Fibroblast of mammary gland (primary cell): ENCODE measurements at regions not wholly inside any gene's neighbourhood (a gene's known extent, or its start where the extent isn't known, plus 50 kb on each side); places are given as distances from the start of the nearest gene placed in this dataset.
"Not testable (repeated sequence)": the region's sequence is repeated elsewhere in the genome, so short reads cannot be mapped to it uniquely, and the experiment has no call there.

Source experiments
- DNase-seq: peaks from one replicate; pipeline ENCODE4 v3.0.0-alpha.2; 2010; ENCODE audit warnings: low read depth
- H3K4me3 ChIP-seq: 2 replicates; pipeline ENCODE4 v1.5.1; 2011; ENCODE audit warnings: low read depth, mild to moderate bottlenecking, low read length, moderate library complexity; ENCODE audit not compliant: control insufficient read depth
- TF ChIP-seq, protein P1 (sequence below): conservative IDR thresholded peaks from 2 replicates; pipeline ENCODE4 v1.5.1; 2011; ENCODE audit warnings: low read depth, low read length, inconsistent platforms; ENCODE audit not compliant: control insufficient read depth, insufficient read depth

- TF ChIP-seq, protein P1, sequence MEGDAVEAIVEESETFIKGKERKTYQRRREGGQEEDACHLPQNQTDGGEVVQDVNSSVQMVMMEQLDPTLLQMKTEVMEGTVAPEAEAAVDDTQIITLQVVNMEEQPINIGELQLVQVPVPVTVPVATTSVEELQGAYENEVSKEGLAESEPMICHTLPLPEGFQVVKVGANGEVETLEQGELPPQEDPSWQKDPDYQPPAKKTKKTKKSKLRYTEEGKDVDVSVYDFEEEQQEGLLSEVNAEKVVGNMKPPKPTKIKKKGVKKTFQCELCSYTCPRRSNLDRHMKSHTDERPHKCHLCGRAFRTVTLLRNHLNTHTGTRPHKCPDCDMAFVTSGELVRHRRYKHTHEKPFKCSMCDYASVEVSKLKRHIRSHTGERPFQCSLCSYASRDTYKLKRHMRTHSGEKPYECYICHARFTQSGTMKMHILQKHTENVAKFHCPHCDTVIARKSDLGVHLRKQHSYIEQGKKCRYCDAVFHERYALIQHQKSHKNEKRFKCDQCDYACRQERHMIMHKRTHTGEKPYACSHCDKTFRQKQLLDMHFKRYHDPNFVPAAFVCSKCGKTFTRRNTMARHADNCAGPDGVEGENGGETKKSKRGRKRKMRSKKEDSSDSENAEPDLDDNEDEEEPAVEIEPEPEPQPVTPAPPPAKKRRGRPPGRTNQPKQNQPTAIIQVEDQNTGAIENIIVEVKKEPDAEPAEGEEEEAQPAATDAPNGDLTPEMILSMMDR, result peak; percentile 15
- H3K4me3 ChIP-seq, result no peak overlapping the region
- peak; percentile 5 for DNase-seq
These were observed 111.7 kb upstream of the COBL start for GRCh38 chr7:51428217-51428887.

DNA sequence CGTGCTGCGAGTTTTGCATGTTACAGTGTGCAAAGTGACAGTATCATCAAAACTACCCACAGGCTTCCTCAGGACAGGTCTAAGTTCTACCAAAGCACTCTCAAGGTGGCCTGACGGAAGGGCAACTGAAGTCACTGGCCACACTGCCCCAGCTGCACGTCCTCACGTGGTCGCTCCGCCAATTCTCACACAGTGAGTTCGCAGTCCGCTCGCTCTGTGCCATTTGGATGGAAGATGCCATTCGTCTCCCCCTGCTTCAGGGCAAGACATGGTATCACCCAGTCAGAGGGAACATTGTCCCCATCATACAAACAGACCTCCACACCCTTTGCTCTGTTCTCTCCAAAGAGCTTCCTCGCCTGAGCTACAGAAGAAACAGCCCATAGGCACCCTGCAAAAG lies 109.6 kb upstream of the COBL start:
- TF ChIP-seq, protein P1, result no peak
- DNase-seq, result no peak

DNA sequence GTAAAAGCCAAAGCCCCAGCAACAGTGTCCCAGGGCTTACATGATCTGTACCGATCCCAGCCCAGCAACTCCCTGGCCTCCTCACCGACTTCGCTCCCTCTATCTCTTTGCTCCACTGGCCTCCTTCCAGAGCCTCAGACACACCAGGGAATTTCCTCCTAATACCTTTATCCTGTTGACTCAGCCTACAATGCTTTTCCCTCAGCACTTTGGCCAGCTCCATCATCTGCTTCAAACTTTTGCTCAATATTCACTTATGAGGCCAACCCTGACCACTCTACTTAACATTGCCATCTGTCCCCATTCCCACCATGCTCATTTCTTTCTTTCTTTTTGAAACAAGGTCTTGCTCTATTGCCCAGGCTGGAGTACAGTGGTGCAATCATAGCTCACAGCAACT lies 93.3 kb upstream of the COBL start:
- not testable (repeated sequence) for DNase-seq, H3K4me3 ChIP-seq

More for the DNA sequence above, 109.6 kb upstream of the COBL start:
- H3K4me3 ChIP-seq, result no peak overlapping the region

DNA sequence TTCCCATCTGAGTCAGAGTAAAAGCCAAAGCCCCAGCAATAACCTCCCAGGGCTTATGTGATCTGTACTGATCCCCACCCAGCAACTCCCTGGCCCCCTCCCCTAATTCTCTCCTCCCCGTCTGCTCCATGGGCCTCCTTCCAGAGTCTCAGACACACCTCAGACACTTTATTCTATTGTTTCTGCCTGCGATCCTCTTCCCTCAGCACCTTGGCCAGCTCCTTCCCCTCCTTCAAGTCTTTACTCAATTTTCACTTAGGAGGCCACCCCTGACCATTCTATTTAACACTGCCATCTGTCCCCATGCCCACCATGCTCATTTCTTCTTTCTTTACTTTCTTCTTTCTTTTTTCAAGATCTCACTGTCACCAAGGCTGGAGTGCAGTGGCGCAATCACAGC lies 81.0 kb upstream of the COBL start:
- DNase-seq, H3K4me3 ChIP-seq: not testable (repeated sequence)

GRCh38 chr7:51393003-51393402 lies 76.4 kb upstream of the COBL start:
- DNase-seq, result peak; percentile 35

GRCh38 chr7:51389952-51390351 lies 73.3 kb upstream of the COBL start:
- DNase-seq, result not testable (repeated sequence)

More at GRCh38 chr7:51393003-51393402, 76.4 kb upstream of the COBL start:
- not testable (repeated sequence) for H3K4me3 ChIP-seq

DNA sequence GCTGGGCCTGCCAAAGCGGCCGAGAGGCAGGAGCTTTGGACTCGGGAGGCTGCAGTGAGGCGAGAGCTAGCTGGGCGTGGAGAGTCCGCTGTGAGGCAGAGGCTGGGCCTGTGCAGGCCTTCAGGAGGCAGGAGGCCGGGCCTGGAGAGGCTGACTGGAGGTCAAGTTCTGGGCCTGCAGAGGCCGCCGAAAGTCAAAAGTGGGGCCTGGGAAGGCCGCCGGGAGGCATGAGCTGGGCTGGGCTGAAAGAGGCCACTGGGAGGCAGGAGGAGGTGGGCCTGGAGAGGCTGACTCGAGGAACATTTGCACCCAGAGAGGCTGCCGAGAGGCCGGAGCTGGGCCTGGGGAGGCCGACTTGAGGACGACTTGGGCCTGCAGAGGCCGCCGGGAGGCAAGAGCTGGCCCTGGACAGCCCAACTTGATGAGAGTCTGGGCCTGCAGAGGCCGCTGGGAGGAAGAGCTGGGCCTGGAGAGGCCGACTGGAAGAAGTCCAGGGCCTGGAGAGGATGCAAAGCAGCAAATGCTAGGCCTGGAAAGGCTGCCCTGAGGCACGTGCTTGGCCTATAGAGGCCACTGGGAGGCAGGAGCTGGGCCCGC lies 72.7 kb upstream of the COBL start:
- H3K4me3 ChIP-seq, DNase-seq: not testable (repeated sequence)

More at GRCh38 chr7:51389952-51390351, 73.3 kb upstream of the COBL start:
- H3K4me3 ChIP-seq, result not testable (repeated sequence)

- H3K4me3 ChIP-seq, DNase-seq: not testable (repeated sequence)
These were observed 71.6 kb upstream of the COBL start for GRCh38 chr7:51388241-51388640.

- not testable (repeated sequence) for H3K4me3 ChIP-seq, DNase-seq
These were observed 70.4 kb upstream of the COBL start for GRCh38 chr7:51386806-51387568.

GRCh38 chr7:51386184-51386583 lies 69.6 kb upstream of the COBL start:
- H3K4me3 ChIP-seq, DNase-seq: not testable (repeated sequence)

DNA sequence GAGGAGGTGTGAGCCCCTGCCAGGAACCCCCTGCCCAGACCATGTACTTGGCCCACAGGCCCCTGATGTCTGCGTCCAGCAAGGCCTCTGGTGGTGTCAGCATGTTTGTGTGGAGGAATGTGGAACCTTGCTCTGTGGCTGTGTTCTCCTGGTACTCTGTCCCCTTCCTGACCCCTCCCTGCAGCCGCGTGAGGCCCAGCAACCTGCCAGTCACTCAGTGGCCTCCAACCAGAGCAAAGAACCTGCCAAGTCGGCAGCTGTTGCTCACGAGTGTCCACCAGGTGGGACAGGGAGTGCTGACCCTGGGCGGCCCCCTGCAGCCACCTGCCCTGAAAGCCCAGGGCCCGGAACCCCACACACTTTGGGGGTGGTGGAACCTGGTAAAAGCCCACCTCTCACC lies 65.6 kb upstream of the COBL start:
- not testable (repeated sequence) for DNase-seq, H3K4me3 ChIP-seq
